ENCODE measurements at regions not wholly inside any gene's neighbourhood (a gene's known extent, or its start where the extent isn't known, plus 50 kb on each side); places are given as distances from the start of the nearest gene placed in this dataset.

- WGBS, 2 donors (ENCODE audit: low coverage in 1 of 2) = 28 to 44% methylated on average over 2 of the region's 2 CpGs
- DNase-seq = no peak
- no peak overlapping the region for H3K27ac ChIP-seq
- peaks cover 0 to 7% (median 0%) of the 10 kb centered on the region in 4 donors for H3K4me1 ChIP-seq
- intact Hi-C loops (cut with DNase I; ENCODE audit: low total_unique reads) (no loop called here), in situ Hi-C loops (cut with MboI; ENCODE audit: low pct_ligation_motif_present in 1 of 4, low pct_unique_long_range_greater_than_20kb in 1 of 4, low sequenced_read_pairs in 3 of 4) (no loop called here)
- H3K4me3 ChIP-seq = no peak overlapping the region
- no peaks in the 10 kb centered on the region for H3K27me3 ChIP-seq
- H3K36me3 ChIP-seq = no peaks in the 10 kb centered on the region
- H3K9me3 ChIP-seq = no peaks in the 10 kb centered on the region
- TF ChIP-seq, protein P1, sequence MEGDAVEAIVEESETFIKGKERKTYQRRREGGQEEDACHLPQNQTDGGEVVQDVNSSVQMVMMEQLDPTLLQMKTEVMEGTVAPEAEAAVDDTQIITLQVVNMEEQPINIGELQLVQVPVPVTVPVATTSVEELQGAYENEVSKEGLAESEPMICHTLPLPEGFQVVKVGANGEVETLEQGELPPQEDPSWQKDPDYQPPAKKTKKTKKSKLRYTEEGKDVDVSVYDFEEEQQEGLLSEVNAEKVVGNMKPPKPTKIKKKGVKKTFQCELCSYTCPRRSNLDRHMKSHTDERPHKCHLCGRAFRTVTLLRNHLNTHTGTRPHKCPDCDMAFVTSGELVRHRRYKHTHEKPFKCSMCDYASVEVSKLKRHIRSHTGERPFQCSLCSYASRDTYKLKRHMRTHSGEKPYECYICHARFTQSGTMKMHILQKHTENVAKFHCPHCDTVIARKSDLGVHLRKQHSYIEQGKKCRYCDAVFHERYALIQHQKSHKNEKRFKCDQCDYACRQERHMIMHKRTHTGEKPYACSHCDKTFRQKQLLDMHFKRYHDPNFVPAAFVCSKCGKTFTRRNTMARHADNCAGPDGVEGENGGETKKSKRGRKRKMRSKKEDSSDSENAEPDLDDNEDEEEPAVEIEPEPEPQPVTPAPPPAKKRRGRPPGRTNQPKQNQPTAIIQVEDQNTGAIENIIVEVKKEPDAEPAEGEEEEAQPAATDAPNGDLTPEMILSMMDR (IDR thresholded peaks at IDR 0.05) = no peak
- TF ChIP-seq EP300 (IDR thresholded peaks at IDR 0.05; ENCODE audit: low read depth) (no peak), POLR2A (IDR thresholded peaks at IDR 0.05) (no peak), POLR2AphosphoS5 (IDR thresholded peaks at IDR 0.05) (no peak)
Measured at GRCh38 chr5:82448374-82448773, 170.2 kb upstream of the RPS23 start.

DNA sequence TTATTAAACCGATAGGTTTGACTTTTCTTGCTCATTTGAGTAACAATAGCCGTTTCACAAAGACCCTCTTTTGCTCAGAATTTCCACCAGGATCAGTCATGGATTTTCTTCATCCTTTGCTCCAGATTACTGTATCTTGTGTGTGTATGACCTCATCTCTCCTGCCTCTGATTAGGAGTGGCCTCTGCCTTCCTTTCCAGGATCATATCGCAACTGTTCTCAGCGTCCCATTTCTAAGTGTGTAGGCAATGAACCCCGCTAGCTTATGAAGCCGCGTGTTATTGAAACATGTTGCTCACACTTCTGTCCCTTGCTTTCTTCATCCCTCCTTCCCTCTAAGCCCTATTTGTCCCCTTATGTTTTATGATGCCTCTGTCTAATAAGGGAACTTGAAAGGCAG lies 169.8 kb upstream of the RPS23 start:
- intact Hi-C loops (cut with DNase I; ENCODE audit: low total_unique reads) = no loop called here
- TF ChIP-seq POLR2AphosphoS5 (IDR thresholded peaks at IDR 0.05) = no peak
- TF ChIP-seq, protein P1 (IDR thresholded peaks at IDR 0.05) = no peak
- in situ Hi-C loops (cut with MboI; ENCODE audit: low pct_ligation_motif_present in 1 of 4, low pct_unique_long_range_greater_than_20kb in 1 of 4, low sequenced_read_pairs in 3 of 4) = no loop called here
- no peak for DNase-seq
- H3K36me3 ChIP-seq = no peaks in the 10 kb centered on the region
- 91 to 96% methylated on average over 7 of the region's 7 CpGs for WGBS, 2 donors (ENCODE audit: low coverage in 1 of 2)
- H3K4me1 ChIP-seq = peaks cover 0 to 7% (median 0%) of the 10 kb centered on the region in 4 donors
- H3K4me3 ChIP-seq = no peak overlapping the region
- no peaks in the 10 kb centered on the region for H3K9me3 ChIP-seq
- H3K27me3 ChIP-seq = no peaks in the 10 kb centered on the region
- H3K27ac ChIP-seq = no peak overlapping the region

DNA sequence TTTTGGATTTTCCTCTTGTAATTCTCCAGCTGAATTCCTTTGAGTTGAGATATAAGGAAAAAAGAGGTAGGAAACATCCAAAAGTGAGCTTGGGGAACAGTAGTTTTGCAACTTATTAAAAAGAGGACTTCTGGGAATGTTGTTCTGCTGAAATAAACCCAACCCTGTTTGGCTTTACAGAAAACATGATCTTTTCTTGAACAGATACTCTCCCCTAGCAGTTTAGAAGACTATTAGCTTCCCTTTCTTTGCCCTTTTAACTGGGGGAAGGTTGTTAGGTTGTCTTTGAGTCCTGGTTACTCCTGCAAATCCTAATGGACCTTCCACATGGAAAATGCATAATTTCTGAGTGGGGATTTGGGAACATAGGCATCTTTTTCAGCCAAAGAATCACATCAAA lies 168.7 kb upstream of the RPS23 start:
- Histone ChIP-seq H3K4me3 (no peak overlapping the region), H3K36me3 (no peaks in the 10 kb centered on the region), H3K9me3 (no peaks in the 10 kb centered on the region), H3K4me1 (peaks cover 0 to 7% (median 0%) of the 10 kb centered on the region in 4 donors), H3K27ac (no peak overlapping the region), H3K27me3 (no peaks in the 10 kb centered on the region)
- in situ Hi-C loops (cut with MboI; ENCODE audit: low pct_ligation_motif_present in 1 of 4, low pct_unique_long_range_greater_than_20kb in 1 of 4, low sequenced_read_pairs in 3 of 4) (no loop called here), intact Hi-C loops (cut with DNase I; ENCODE audit: low total_unique reads) (no loop called here)
- DNase-seq = no peak
- no peak for TF ChIP-seq EP300 (IDR thresholded peaks at IDR 0.05; ENCODE audit: low read depth)
- no peak for TF ChIP-seq POLR2AphosphoS5 (IDR thresholded peaks at IDR 0.05)
- no peak for TF ChIP-seq POLR2A (IDR thresholded peaks at IDR 0.05)
- TF ChIP-seq, protein P1 (IDR thresholded peaks at IDR 0.05) = no peak

- in situ Hi-C loops (cut with MboI; ENCODE audit: low pct_ligation_motif_present in 1 of 4, low pct_unique_long_range_greater_than_20kb in 1 of 4, low sequenced_read_pairs in 3 of 4) (no loop called here), intact Hi-C loops (cut with DNase I; ENCODE audit: low total_unique reads) (no loop called here)
- TF ChIP-seq, protein P1 (IDR thresholded peaks at IDR 0.05) = no peak
- TF ChIP-seq EP300 (IDR thresholded peaks at IDR 0.05; ENCODE audit: low read depth) = no peak
- no peak for TF ChIP-seq POLR2A (IDR thresholded peaks at IDR 0.05)
- TF ChIP-seq POLR2AphosphoS5 (IDR thresholded peaks at IDR 0.05) = no peak
- no peaks in the 10 kb centered on the region for H3K36me3 ChIP-seq
- H3K4me1 ChIP-seq = peaks cover 0 to 7% (median 0%) of the 10 kb centered on the region in 4 donors
- H3K27ac ChIP-seq = no peak overlapping the region
- H3K27me3 ChIP-seq = no peaks in the 10 kb centered on the region
- no peaks in the 10 kb centered on the region for H3K9me3 ChIP-seq
- 45 to 54% methylated on average over 1 to 3 of the region's 3 CpGs for WGBS, 2 donors (ENCODE audit: low coverage in 1 of 2)
- DNase-seq = no peak
- H3K4me3 ChIP-seq = no peak overlapping the region
Measured at GRCh38 chr5:82445726-82446335, 167.7 kb upstream of the RPS23 start.

Data from transverse colon (tissue), 4 donors.